ENCODE measurements at regions not wholly inside any gene's neighbourhood (a gene's known extent, or its start where the extent isn't known, plus 50 kb on each side); places are given as distances from the start of the nearest gene placed in this dataset.
"Not testable (repeated sequence)": the region's sequence is repeated elsewhere in the genome, so short reads cannot be mapped to it uniquely, and the experiment has no call there.

- DNase-seq = no peak
Measured at GRCh38 chr20:53891306-53891894, 179.0 kb downstream of the BCAS1 start.

- no peak for DNase-seq
Measured at GRCh38 chr20:53890443-53891305, 179.7 kb downstream of the BCAS1 start.

GRCh38 chr20:53889411-53890148 is 180.8 kb downstream of the BCAS1 start:
- DNase-seq = no peak

GRCh38 chr20:53888951-53889350 is 181.4 kb downstream of the BCAS1 start:
- DNase-seq = no peak

- peak in 1 of 2 experiments; percentile 36 for DNase-seq
Measured at GRCh38 chr20:53888510-53888909, 181.9 kb downstream of the BCAS1 start.

GRCh38 chr20:53887973-53888372 is 182.4 kb downstream of the BCAS1 start:
- no peak for DNase-seq

GRCh38 chr20:53884859-53885541 is 185.4 kb downstream of the BCAS1 start:
- DNase-seq = peak; percentile 48 to 67

- peak in 1 of 2 experiments; percentile 42 for DNase-seq
Measured at GRCh38 chr20:53883098-53883911, 187.1 kb downstream of the BCAS1 start.

- not testable (repeated sequence) for DNase-seq
Measured at GRCh38 chr20:53882438-53882986, 187.9 kb downstream of the BCAS1 start.

- no peak for DNase-seq
Measured at GRCh38 chr20:53881362-53881761, 189.0 kb downstream of the BCAS1 start.

- DNase-seq = no peak
Measured at GRCh38 chr20:53880108-53880641, 190.2 kb downstream of the BCAS1 start.

- no peak for DNase-seq
Measured at GRCh38 chr20:53879048-53879684, 191.2 kb downstream of the BCAS1 start.

- no peak for DNase-seq
Measured at GRCh38 chr20:53878262-53879047, 191.9 kb downstream of the BCAS1 start.

GRCh38 chr20:53876956-53877355 is 193.4 kb downstream of the BCAS1 start:
- no peak for DNase-seq

- no peak for DNase-seq
Measured at GRCh38 chr20:53876470-53876869, 193.9 kb downstream of the BCAS1 start.

GRCh38 chr20:53875452-53875851 is 194.9 kb downstream of the BCAS1 start:
- no peak for DNase-seq

GRCh38 chr20:53874706-53875105 is 195.7 kb downstream of the BCAS1 start:
- DNase-seq = no peak

- no peak for DNase-seq
Measured at GRCh38 chr20:53874104-53874503, 196.3 kb downstream of the BCAS1 start.

- no peak for DNase-seq
Measured at GRCh38 chr20:53873230-53873604, 197.2 kb downstream of the BCAS1 start.

GRCh38 chr20:53872561-53873229 is 197.7 kb downstream of the BCAS1 start:
- peak in 1 of 2 experiments; percentile 54 for DNase-seq

Data from stimulated activated CD4-positive, alpha-beta T cell treated with anti-CD3 and anti-CD28 coated beads, Interleukin-4, amount 100 ng/mL, for 4 hours (primary cell).